ENCODE measurements at regions not wholly inside any gene's neighbourhood (a gene's known extent, or its start where the extent isn't known, plus 50 kb on each side); places are given as distances from the start of the nearest gene placed in this dataset.

GRCh38 chr13:84366506-84366905 lies 484.2 kb upstream of the SLITRK1 start:
- TF ChIP-seq CTCF (IDR thresholded peaks at IDR 0.05): no peak
- ATAC-seq (ENCODE audit: low FRiP score) (no peak), DNase-seq (ENCODE audit: low spot score) (no peak)

GRCh38 chr13:84362777-84363176 lies 480.5 kb upstream of the SLITRK1 start:
- TF ChIP-seq CTCF (IDR thresholded peaks at IDR 0.05): no peak
- DNase-seq (ENCODE audit: low spot score) (no peak), ATAC-seq (ENCODE audit: low FRiP score) (no peak)

GRCh38 chr13:84360822-84361221 lies 478.5 kb upstream of the SLITRK1 start:
- ATAC-seq (ENCODE audit: low FRiP score) (no peak), DNase-seq (ENCODE audit: low spot score) (no peak)
- TF ChIP-seq CTCF (IDR thresholded peaks at IDR 0.05): no peak

- ATAC-seq (ENCODE audit: low FRiP score) (no peak), DNase-seq (ENCODE audit: low spot score) (no peak)
- no peak for TF ChIP-seq CTCF (IDR thresholded peaks at IDR 0.05)
These were observed 476.3 kb upstream of the SLITRK1 start for GRCh38 chr13:84358601-84359000.

GRCh38 chr13:84352946-84353345 lies 470.7 kb upstream of the SLITRK1 start:
- ATAC-seq (ENCODE audit: low FRiP score) (no peak), DNase-seq (ENCODE audit: low spot score) (no peak)
- no peak for TF ChIP-seq CTCF (IDR thresholded peaks at IDR 0.05)

GRCh38 chr13:84339456-84339855 lies 457.2 kb upstream of the SLITRK1 start:
- no peak for DNase-seq (ENCODE audit: low spot score)
- no peak for ATAC-seq (ENCODE audit: low FRiP score)
- TF ChIP-seq CTCF (IDR thresholded peaks at IDR 0.05): no peak

- TF ChIP-seq CTCF (IDR thresholded peaks at IDR 0.05): no peak
- ATAC-seq (ENCODE audit: low FRiP score) (no peak), DNase-seq (ENCODE audit: low spot score) (no peak)
These were observed 450.1 kb upstream of the SLITRK1 start for GRCh38 chr13:84332346-84332745.

Data from omental fat pad (tissue), 3 donors.